Body of pancreas (tissue), 4 donors: ENCODE measurements at regions not wholly inside any gene's neighbourhood (a gene's known extent, or its start where the extent isn't known, plus 50 kb on each side); places are given as distances from the start of the nearest gene placed in this dataset.

Experiments
- ATAC-seq: fragments of 150-250 bp; one replicate; pipeline ENCODE4 v1.9.1; 2016
- DNase-seq, 4 donors: peaks; one replicate each; pipeline ENCODE4 v3.0.0-alpha.2; 2019
- H3K27ac ChIP-seq, 4 donors: fragments of 200-600 bp; sonication (generic); 1 replicate in 3 of 4; 2 replicates in 1 of 4; pipeline versions ENCODE4 v1.5.1 to v1.6.1; 2016 to 2019; ENCODE audit warnings: mild to moderate bottlenecking in 1 of 4, mixed read lengths in 1 of 4, moderate library complexity in 1 of 4
- H3K27me3 ChIP-seq, 2 donors: fragments of 200-600 bp; sonication (generic); one replicate each; pipeline ENCODE4 v1.6.0; 2016; ENCODE audit warnings: mild to moderate bottlenecking in 1 of 2
- H3K36me3 ChIP-seq, 2 donors: fragments of 200-600 bp; sonication (generic); replicated peaks in 1 of 2; 2 replicates each; pipeline ENCODE4 v1.5.1; 2016; ENCODE audit warnings: low read depth in 2 of 2; ENCODE audit not compliant: insufficient read depth in 1 of 2
- H3K4me1 ChIP-seq: fragments of 200-600 bp; sonication (generic); one replicate; pipeline ENCODE4 v1.6.0; 2016
- H3K4me3 ChIP-seq, 2 donors: fragments of 200-600 bp; sonication (generic); 1 replicate in 1 of 2; 2 replicates in 1 of 2; pipeline ENCODE4 v1.5.1; 2016 to 2019
- H3K9me3 ChIP-seq, 3 donors: fragments of 200-600 bp; sonication (generic); 1 replicate in 2 of 3; 2 replicates in 1 of 3; pipeline ENCODE4 v1.5.1; 2016
- POLR2A ChIP-seq, 3 donors: fragments of 450-650 bp; IDR thresholded peaks; one replicate each; pipeline ENCODE4 v1.6.1; 2016; ENCODE audit warnings: antibody characterized with exemption in 3 of 3, mild to moderate bottlenecking in 2 of 3
- WGBS, 2 donors: methylation state at CpG; one replicate each; pipeline ENCODE4 v1.1.5; 2017; 5-methylcytosine and 5-hydroxymethylcytosine counted together
- intact Hi-C: fragments of 100-400 bp; cut with DNase I; formaldehyde crosslinking; loops from one replicate; pipeline ENCODE4 v1.15.1; 2023
- TF ChIP-seq, protein P1 (sequence below), 7 experiments: fragments of 450-650 bp in 4 of 7; fragments of 200-600 bp in 3 of 7; sonication (generic) in 3 of 7; IDR thresholded peaks; one replicate each; pipeline ENCODE4 v1.5.1; 2016 to 2019; ENCODE audit warnings: antibody characterized with exemption in 7 of 7

DNA sequence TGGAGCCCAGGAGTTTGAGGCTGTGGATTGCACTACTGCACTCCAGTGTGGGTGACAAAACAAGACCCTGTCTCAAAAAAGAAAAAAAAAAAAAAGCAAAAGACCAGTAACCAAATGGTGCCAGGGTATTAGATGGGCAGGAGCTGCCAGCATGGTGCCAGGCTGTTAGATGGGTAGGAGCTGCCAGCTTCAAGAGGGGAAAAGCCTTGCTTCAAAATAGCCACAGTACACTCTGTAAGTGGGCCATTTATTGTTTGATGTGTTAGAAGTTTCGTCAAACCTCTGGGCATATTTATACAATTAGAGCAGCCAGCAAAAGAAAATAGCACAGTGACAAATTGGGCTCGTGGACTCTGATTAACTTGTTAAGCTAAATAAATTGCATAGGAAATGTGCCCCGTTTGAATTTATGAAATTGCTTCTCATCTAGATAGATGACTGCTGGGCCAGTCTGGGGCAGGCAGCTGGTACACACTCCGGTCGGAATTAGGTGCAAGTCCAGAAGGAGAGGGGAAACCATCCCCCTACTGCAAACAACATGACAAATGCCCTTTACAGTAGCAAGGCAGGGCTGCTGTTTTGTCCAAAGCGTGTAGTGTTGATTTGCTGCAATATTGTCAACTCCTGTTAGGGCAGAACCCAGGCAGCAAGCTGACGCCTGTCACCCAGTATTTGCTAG lies 126.3 kb upstream of the IRX3 start:
- ATAC-seq (no peak), DNase-seq (no peak)
- no peak overlapping the region for H3K27ac ChIP-seq
- no peaks in the 10 kb centered on the region for H3K36me3 ChIP-seq
- intact Hi-C loops, result no loop called here
- no peaks in the 10 kb centered on the region for H3K27me3 ChIP-seq
- H3K4me3 ChIP-seq, result no peak overlapping the region
- peaks cover 14% of the 10 kb centered on the region for H3K4me1 ChIP-seq
- 48 to 57% methylated on average over 6 to 7 of the region's 7 CpGs for WGBS, 2 donors
- no peak for TF ChIP-seq POLR2A (IDR thresholded peaks at IDR 0.05)
- TF ChIP-seq, protein P1, sequence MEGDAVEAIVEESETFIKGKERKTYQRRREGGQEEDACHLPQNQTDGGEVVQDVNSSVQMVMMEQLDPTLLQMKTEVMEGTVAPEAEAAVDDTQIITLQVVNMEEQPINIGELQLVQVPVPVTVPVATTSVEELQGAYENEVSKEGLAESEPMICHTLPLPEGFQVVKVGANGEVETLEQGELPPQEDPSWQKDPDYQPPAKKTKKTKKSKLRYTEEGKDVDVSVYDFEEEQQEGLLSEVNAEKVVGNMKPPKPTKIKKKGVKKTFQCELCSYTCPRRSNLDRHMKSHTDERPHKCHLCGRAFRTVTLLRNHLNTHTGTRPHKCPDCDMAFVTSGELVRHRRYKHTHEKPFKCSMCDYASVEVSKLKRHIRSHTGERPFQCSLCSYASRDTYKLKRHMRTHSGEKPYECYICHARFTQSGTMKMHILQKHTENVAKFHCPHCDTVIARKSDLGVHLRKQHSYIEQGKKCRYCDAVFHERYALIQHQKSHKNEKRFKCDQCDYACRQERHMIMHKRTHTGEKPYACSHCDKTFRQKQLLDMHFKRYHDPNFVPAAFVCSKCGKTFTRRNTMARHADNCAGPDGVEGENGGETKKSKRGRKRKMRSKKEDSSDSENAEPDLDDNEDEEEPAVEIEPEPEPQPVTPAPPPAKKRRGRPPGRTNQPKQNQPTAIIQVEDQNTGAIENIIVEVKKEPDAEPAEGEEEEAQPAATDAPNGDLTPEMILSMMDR (IDR thresholded peaks at IDR 0.05), result no peak
- H3K9me3 ChIP-seq, result no peaks in the 10 kb centered on the region

DNA sequence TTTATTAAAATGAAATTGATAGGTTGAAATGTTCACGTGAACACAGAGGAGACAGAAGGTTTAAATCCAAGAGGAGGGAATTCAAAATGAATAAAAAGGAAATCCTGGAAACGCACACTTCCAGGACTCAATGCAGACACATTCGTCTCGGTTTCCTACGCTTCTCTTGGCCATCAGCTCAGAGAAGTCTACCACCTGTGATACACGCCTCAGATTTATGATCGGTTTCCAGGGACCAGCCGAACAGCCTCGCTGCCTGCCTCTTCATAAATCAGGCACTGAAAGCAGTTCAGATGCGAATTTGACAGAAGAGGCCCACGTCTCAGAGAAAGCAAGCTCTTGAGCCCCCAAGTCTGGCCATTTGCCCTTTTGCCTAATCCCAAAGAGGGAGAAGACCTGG lies 125.5 kb upstream of the IRX3 start:
- no peak for TF ChIP-seq POLR2A (IDR thresholded peaks at IDR 0.05)
- TF ChIP-seq, protein P1 (IDR thresholded peaks at IDR 0.05), result no peak
- Histone ChIP-seq H3K4me1 (peaks cover 6% of the 10 kb centered on the region), H3K27ac (no peak overlapping the region), H3K36me3 (no peaks in the 10 kb centered on the region), H3K9me3 (no peaks in the 10 kb centered on the region), H3K27me3 (no peaks in the 10 kb centered on the region), H3K4me3 (no peak overlapping the region)
- no peak for ATAC-seq
- 30 to 33% methylated on average over 11 of the region's 11 CpGs for WGBS, 2 donors
- DNase-seq, result no peak
- intact Hi-C loops, result no loop called here

DNA sequence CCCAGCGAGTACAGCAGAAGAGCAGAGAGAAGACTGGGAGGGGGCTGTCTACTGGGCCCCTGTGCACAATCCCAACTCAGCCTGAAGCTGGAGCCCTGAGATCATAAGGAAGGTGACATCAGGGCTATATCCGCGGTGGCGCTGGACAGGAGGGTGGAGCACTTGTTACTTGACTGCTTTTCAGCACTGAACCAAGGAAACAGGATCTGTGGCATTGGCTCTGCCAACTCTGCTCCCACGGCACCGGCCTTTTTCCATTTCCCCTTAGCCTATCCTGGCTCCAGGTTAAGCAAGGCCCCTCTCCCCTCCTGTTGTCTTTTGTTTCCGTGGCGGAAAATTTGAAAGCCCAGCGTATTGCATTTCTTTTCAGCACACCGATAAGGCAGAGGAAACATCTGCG lies 125.0 kb upstream of the IRX3 start:
- no peak overlapping the region for H3K27ac ChIP-seq
- peak in 1 of 4 donors; percentile 11 for DNase-seq
- TF ChIP-seq, protein P1 (IDR thresholded peaks at IDR 0.05), result no peak
- no peak for TF ChIP-seq POLR2A (IDR thresholded peaks at IDR 0.05)
- H3K36me3 ChIP-seq, result no peaks in the 10 kb centered on the region
- peaks cover 6% of the 10 kb centered on the region for H3K4me1 ChIP-seq
- no peaks in the 10 kb centered on the region for H3K9me3 ChIP-seq
- peak; percentile 42 for ATAC-seq
- WGBS, 2 donors, result 38 to 51% methylated on average over 11 of the region's 11 CpGs
- no peak overlapping the region for H3K4me3 ChIP-seq
- no peaks in the 10 kb centered on the region for H3K27me3 ChIP-seq
- intact Hi-C loops, result no loop called here

DNA sequence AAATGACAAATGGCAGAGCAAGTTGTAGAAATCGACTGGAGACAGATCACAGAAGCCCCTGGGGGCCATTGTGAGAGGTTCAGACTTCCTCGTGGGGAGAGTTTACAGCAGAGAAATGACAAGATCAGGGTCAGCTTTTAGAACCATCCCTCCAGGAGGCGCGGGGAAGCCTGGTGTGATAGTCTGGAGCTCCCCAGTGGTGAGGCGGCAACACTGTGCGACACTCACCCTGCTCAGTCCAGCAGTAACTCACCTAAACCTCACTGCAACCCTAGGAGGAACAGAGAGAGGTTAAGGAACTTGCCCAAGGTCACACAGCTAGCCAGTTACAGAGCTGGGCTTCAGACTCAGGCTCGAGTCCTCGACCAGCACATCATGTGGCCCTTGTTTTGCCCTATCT lies 123.4 kb upstream of the IRX3 start:
- no peak for DNase-seq
- H3K9me3 ChIP-seq, result no peaks in the 10 kb centered on the region
- no peak for TF ChIP-seq POLR2A (IDR thresholded peaks at IDR 0.05)
- TF ChIP-seq, protein P1 (IDR thresholded peaks at IDR 0.05), result no peak
- H3K27ac ChIP-seq, result no peak overlapping the region
- no peak for ATAC-seq
- intact Hi-C loops, result no loop called here
- H3K27me3 ChIP-seq, result no peaks in the 10 kb centered on the region
- H3K4me3 ChIP-seq, result no peak overlapping the region
- no peaks in the 10 kb centered on the region for H3K36me3 ChIP-seq
- H3K4me1 ChIP-seq, result peaks cover 6% of the 10 kb centered on the region
- 71 to 76% methylated on average over 8 of the region's 8 CpGs for WGBS, 2 donors

DNA sequence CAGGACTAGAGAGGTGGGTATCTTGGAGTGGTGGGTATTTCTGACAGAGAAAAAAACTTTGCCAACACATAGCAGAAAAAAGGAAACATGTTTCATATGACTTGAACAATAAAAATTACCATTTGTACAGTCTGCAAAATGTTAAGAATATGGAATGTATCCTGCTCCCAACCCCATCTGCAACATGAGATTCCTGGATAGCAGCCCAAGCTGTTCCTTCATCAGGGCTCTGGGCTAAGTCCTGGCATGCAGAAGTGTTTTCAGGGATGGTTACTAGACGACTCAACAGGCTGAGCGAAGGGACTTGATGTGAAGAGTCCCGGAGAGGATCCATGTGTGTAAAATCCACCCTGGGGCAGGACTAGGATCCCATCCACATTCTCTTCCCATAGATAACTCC lies 121.0 kb upstream of the IRX3 start:
- TF ChIP-seq, protein P1 (IDR thresholded peaks at IDR 0.05), result no peak
- TF ChIP-seq POLR2A (IDR thresholded peaks at IDR 0.05), result no peak
- Histone ChIP-seq H3K36me3 (no peaks in the 10 kb centered on the region), H3K27ac (no peak overlapping the region), H3K9me3 (no peaks in the 10 kb centered on the region), H3K27me3 (no peaks in the 10 kb centered on the region), H3K4me1 (peaks cover 6% of the 10 kb centered on the region), H3K4me3 (no peak overlapping the region)
- intact Hi-C loops, result no loop called here
- DNase-seq (no peak), ATAC-seq (no peak)
- WGBS, 2 donors, result 66 to 69% methylated on average over 3 of the region's 3 CpGs
